Gastrocnemius medialis (tissue), 4 donors: ENCODE measurements at regions not wholly inside any gene's neighbourhood (a gene's known extent, or its start where the extent isn't known, plus 50 kb on each side); places are given as distances from the start of the nearest gene placed in this dataset.

Source experiments
- CTCF ChIP-seq, 5 experiments: fragments of 450-650 bp in 3 of 5; fragments of 200-600 bp in 2 of 5; sonication (generic) in 2 of 5; IDR thresholded peaks in 4 of 5; conservative IDR thresholded peaks in 1 of 5; 1 replicate in 4 of 5; 2 replicates in 1 of 5; pipeline ENCODE4 v1.5.1; 2016 to 2019; ENCODE audit warnings: antibody characterized with exemption in 5 of 5, mild to moderate bottlenecking in 3 of 5, moderate library complexity in 3 of 5
- POLR2A ChIP-seq, 2 donors: fragments of 450-650 bp; IDR thresholded peaks; one replicate each; pipeline ENCODE4 v1.6.1; 2017; ENCODE audit warnings: antibody characterized with exemption in 2 of 2, mild to moderate bottlenecking in 2 of 2, moderate library complexity in 2 of 2

DNA sequence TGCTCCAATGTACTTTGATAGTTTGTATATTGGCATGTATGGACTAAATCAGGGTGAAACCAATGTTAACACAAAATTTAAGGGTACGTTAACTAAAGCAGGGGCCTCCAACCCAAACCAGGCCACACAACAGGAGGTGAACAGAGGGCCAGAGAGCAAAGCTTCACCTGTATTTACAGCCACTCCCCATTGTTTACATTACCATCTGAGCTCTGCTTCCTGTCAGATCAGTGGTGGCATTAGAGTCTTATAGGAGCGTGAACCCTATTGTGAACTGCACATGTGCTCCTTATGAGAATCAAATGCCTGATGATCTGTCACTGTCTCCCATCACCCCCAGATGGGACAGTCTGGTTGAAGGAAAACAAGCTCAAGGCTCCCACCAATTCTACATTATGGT is 62.0 kb upstream of the SCIN start:
- no peak for TF ChIP-seq CTCF (IDR thresholded peaks at IDR 0.05 in 4 of 5, conservative IDR thresholded peaks at IDR 0.05 in 1 of 5)
- TF ChIP-seq POLR2A (IDR thresholded peaks at IDR 0.05), result no peak
